ENCODE measurements at regions not wholly inside any gene's neighbourhood (a gene's known extent, or its start where the extent isn't known, plus 50 kb on each side); places are given as distances from the start of the nearest gene placed in this dataset.

DNA sequence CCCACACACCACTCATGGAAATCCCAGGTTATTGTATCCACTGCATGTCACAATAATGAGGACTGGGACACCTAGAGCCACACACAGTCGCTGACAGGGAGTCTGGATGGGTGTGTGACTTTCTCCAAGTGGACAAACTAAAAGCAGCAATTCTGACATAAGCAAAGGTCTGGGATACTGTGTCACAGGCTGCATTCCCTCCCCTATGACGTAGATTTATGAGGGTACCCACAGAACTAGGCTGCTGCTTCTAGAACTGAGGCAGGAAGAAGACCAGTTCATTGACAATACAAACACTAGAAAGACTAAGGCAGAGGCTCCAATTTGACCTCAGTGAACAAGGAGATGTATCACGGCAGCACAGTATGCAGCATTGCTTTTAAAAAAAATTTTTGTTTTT lies 63.6 kb upstream of the TBCA start:
- no peak for DNase-seq (ENCODE audit: low read depth)
- H3K4me3 ChIP-seq (ENCODE audit: low read length) = no peak overlapping the region
- TF ChIP-seq CTCF (conservative IDR thresholded peaks at IDR 0.05; ENCODE audit: low read depth, low read length) = no peak

DNA sequence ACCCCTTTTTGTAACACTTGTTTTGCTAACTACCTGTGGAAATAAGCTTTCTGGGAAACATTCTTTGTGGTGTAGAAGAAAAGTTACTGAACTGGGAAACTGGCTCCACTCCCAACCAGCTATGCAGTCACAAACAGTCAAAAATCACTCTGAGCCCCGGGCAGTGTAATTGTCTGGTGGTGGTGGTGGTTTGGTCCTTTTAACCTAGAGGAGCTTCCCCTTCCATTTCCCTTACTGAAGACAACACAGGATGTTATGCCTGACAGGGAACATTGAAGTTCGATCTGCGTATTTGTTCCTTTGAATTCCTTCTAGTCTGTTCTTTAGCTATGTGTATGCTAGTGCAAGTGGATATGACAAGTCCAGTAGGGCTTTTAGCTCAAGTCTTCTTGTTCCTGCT lies 56.8 kb upstream of the TBCA start:
- no peak for TF ChIP-seq CTCF (conservative IDR thresholded peaks at IDR 0.05; ENCODE audit: low read depth, low read length)

DNA sequence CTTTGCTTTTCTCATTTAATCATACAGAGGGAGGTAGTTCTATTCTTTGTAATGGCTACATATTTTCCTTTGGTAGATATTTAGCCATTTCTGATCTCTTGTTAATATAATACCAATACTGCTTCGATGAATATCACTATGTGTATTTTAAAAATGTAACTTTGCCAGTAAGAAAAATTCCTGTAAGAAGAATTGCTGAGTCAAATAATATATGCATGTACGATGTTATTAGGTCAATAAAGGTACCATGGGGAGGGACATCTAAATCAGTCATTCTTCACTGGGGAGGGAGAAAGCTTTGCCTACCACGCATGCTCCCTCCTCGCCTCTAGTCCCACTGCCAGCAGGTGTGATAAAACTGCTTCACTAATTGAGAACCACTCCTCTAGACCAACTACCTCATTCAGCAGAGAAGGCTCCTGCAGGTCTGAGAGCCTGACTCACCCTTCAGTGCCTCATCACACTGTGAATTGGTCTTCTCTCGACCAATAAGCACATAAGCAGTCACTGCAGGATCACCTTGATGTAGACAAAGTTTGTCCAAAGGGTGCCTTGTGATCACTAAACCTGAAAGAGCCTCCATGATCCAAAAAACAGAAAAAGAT lies 56.1 kb upstream of the TBCA start:
- TF ChIP-seq CTCF (conservative IDR thresholded peaks at IDR 0.05; ENCODE audit: low read depth, low read length) = no peak
- H3K4me3 ChIP-seq (ENCODE audit: low read length) = no peak overlapping the region
- DNase-seq (ENCODE audit: low read depth) = no peak

More for the DNA sequence above, 56.8 kb upstream of the TBCA start:
- no peak overlapping the region for H3K4me3 ChIP-seq (ENCODE audit: low read length)
- DNase-seq (ENCODE audit: low read depth) = no peak

GRCh38 chr5:77828445-77828844 lies 52.3 kb upstream of the TBCA start:
- peak; percentile 22 for TF ChIP-seq CTCF (conservative IDR thresholded peaks at IDR 0.05; ENCODE audit: low read depth, low read length)
- H3K4me3 ChIP-seq (ENCODE audit: low read length) = no peak overlapping the region
- no peak for DNase-seq (ENCODE audit: low read depth)

Measured in retinal pigment epithelial cell (primary cell).